WTC11 (cell line): ENCODE measurements at regions not wholly inside any gene's neighbourhood (a gene's known extent, or its start where the extent isn't known, plus 50 kb on each side); places are given as distances from the start of the nearest gene placed in this dataset.

Experiments used
- ATAC-seq: fragments of 200-7000 bp; cut with Tn5 transposase; 2 replicates; pipeline ENCODE4 v1.10.0; 2021; ENCODE audit warnings: mild to moderate bottlenecking, moderate library complexity
- CTCF ChIA-PET: fragments of 300-600 bp; sonication (Branson Sonifier 250); formaldehyde crosslinking; loops from one replicate; lab custom pipeline; 2021; ENCODE audit warnings: antibody characterized with exemption; lab: Charles Lee
- POLR2A ChIA-PET: fragments of 350-600 bp; sonication (Branson Sonifier 250); formaldehyde crosslinking; loops from one replicate; lab custom pipeline; 2021; ENCODE audit warnings: antibody characterized with exemption; lab: Charles Lee
- DNase-seq: peaks from one replicate; pipeline ENCODE4 v3.0.0; 2021; ENCODE audit warnings: low spot score
- H3K27ac Mint-ChIP-seq: 2 replicates; pipeline ENCODE4 v1.8.0; 2021; ENCODE audit warnings: mixed read lengths
- H3K27me3 Mint-ChIP-seq: 2 replicates; pipeline ENCODE4 v1.8.0; 2021; ENCODE audit warnings: low read depth, mild to moderate bottlenecking, moderate library complexity, mixed read lengths
- H3K36me3 Mint-ChIP-seq: 2 replicates; pipeline ENCODE4 v1.8.0; 2021; ENCODE audit warnings: mixed read lengths
- H3K4me1 Mint-ChIP-seq: 2 replicates; pipeline ENCODE4 v1.8.0; 2022; ENCODE audit warnings: mixed read lengths
- H3K4me3 Mint-ChIP-seq: 2 replicates; pipeline ENCODE4 v1.8.0; 2021; ENCODE audit warnings: mild to moderate bottlenecking, moderate library complexity, mixed read lengths
- H3K9me3 Mint-ChIP-seq: 2 replicates; pipeline ENCODE4 v1.8.0; 2021; ENCODE audit warnings: mixed read lengths
- ESRRA ChIP-seq: sonication (generic); formaldehyde crosslinking; IDR thresholded peaks from 2 replicates; pipeline ENCODE4 v1.8.1; 2022; ENCODE audit warnings: mild to moderate bottlenecking, missing genetic modification reagents, borderline replicate concordance
- JAZF1 ChIP-seq: fragments of 250-450 bp; sonication (Bioruptor Pico); IDR thresholded peaks from 2 replicates; pipeline ENCODE4 v1.9.0; 2021; ENCODE audit warnings: moderate library complexity, mild to moderate bottlenecking, inconsistent platforms
- JUN ChIP-seq: sonication (generic); formaldehyde crosslinking; IDR thresholded peaks from 2 replicates; pipeline ENCODE4 v1.8.0; 2023; ENCODE audit warnings: mild to moderate bottlenecking, missing genetic modification reagents
- NR1H2 ChIP-seq: sonication (generic); formaldehyde crosslinking; IDR thresholded peaks from 2 replicates; pipeline ENCODE4 v1.9.0; 2021; ENCODE audit warnings: mild to moderate bottlenecking, moderate library complexity, missing genetic modification reagents
- NR2C2 ChIP-seq: sonication (generic); formaldehyde crosslinking; IDR thresholded peaks from 2 replicates; pipeline ENCODE4 v1.8.0; 2022; ENCODE audit warnings: mild to moderate bottlenecking, missing genetic modification reagents
- SMAD3 ChIP-seq: sonication (generic); formaldehyde crosslinking; IDR thresholded peaks from 2 replicates; pipeline ENCODE4 v1.8.0; 2022; ENCODE audit warnings: missing genetic modification reagents, mild to moderate bottlenecking, borderline replicate concordance
- SP1 ChIP-seq: sonication (generic); formaldehyde crosslinking; conservative IDR thresholded peaks from 2 replicates; pipeline ENCODE4 v1.8.1; 2022; ENCODE audit warnings: missing genetic modification reagents
- TCF7 ChIP-seq: sonication (generic); formaldehyde crosslinking; IDR thresholded peaks from 2 replicates; pipeline ENCODE4 v1.8.0; 2022; ENCODE audit warnings: mild to moderate bottlenecking, low read depth, missing genetic modification reagents, moderate library complexity
- ZNF138 ChIP-seq: sonication (generic); formaldehyde crosslinking; conservative IDR thresholded peaks from 2 replicates; pipeline ENCODE4 v1.8.1; 2022; ENCODE audit warnings: mild to moderate bottlenecking, moderate library complexity, missing genetic modification reagents
- TF ChIP-seq, protein P1 (sequence below): sonication (generic); formaldehyde crosslinking; IDR thresholded peaks from 2 replicates; pipeline ENCODE4 v1.8.1; 2023; ENCODE audit warnings: mild to moderate bottlenecking, moderate library complexity, missing genetic modification reagents
- TF ChIP-seq, protein P2 (sequence below): sonication (generic); formaldehyde crosslinking; IDR thresholded peaks from 2 replicates; pipeline ENCODE4 v1.8.1; 2023; ENCODE audit warnings: mild to moderate bottlenecking, missing genetic modification reagents
- TF ChIP-seq, protein P3 (sequence below): sonication (generic); formaldehyde crosslinking; IDR thresholded peaks from 2 replicates; pipeline ENCODE4 v1.8.1; 2023; ENCODE audit warnings: mild to moderate bottlenecking, missing genetic modification reagents
- TF ChIP-seq, protein P4 (sequence below): sonication (generic); formaldehyde crosslinking; IDR thresholded peaks from 2 replicates; pipeline ENCODE4 v1.8.1; 2022; ENCODE audit warnings: mild to moderate bottlenecking, missing genetic modification reagents, moderate library complexity, borderline replicate concordance
- TF ChIP-seq, protein P5 (sequence below): sonication (generic); formaldehyde crosslinking; IDR thresholded peaks from 2 replicates; pipeline ENCODE4 v1.8.1; 2022; ENCODE audit warnings: mild to moderate bottlenecking, moderate library complexity, missing genetic modification reagents
- TF ChIP-seq, protein P6 (sequence below): sonication (generic); formaldehyde crosslinking; IDR thresholded peaks from 2 replicates; pipeline ENCODE4 v1.8.0; 2022; ENCODE audit warnings: mild to moderate bottlenecking, missing genetic modification reagents

DNA sequence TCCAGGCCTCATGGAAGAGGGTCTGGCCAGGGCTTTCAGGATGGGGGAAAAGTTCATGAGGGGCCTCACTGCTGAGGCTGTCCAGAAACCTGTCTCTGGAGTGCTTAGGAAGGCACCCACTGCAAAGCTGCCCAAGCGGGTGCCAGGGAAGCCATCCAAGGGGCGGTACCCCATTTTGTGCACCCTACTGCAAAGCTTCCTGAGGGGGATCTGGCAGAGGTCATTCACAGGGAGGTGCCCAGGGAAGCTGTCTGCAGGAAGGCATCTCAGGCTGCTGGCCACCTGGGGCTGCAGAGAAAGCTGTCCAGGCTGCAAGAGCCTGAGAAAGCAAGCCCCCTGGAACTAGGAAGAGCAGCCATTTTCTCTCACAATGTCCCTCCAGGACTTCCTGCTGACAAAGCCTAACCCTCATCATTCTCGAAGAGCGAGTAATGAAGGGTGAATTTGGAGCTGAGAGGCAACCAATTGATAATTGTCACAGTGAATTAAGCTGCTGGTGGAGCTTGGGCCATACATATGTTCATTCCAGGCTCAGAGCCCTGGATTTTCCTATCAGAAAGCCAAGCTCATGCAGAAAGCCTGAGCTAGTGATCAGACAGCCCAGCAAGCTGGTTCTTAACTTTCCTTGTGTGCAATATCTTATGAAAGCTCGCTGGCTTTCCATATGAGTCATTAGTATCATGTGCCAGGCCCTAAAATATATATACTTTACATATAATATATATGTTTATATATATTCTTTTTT, 62.2 kb upstream of the SLC22A16 start:
- peaks cover 5% of the 10 kb centered on the region for H3K27me3 Mint-ChIP-seq
- no peak overlapping the region for H3K27ac Mint-ChIP-seq
- no peak for DNase-seq

DNA sequence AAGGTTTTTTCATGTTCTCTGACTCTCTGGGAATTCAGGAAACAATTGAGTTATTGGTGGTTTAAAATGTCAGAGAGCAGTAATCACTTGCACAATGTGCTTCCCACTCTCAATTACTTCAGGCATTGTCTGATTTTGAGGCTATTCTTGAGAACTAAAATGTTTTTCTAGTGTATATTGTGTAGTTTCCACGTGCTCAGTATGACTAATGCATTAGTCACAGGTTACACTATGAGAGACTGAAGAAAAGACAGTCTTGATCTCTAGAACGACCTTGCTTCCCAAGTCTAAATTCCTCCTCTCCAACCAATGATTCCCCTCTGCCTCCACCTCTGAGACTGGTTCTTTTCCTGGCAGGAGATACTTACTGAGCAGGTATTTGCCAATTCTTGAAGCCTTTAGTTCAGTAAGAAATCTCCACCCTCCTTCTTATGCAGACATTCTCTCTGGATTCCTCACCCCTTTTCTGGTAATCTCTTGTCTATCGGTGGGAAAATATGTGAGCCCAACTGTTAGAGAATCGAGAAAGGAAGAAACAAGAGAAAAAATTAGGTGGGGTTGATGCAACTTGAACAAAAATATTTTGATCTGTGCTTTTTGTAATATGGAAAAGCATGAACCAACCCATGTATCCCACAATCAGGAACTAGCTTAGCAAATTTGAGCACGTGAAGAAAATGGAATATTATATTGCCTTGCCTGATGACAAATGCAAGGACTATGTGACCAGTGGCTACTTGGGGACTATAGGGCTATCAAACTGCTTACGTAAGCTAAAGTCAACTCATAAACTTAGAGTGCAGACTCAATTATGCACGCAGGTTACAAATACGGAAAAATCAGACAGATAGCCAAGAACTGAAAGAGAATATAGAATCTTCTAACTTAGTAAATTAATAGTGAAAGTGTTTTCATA, 61.1 kb upstream of the SLC22A16 start:
- H3K36me3 Mint-ChIP-seq: peaks cover 6% of the 10 kb centered on the region
- ATAC-seq: no peak
- POLR2A ChIA-PET: no interaction called here
- TF ChIP-seq SMAD3 (CRISPR knock-in tag) (no peak), ESRRA (no peak), JUN (CRISPR knock-in tag) (no peak), ZNF138 (CRISPR knock-in tag) (no peak), TCF7 (CRISPR knock-in tag) (no peak), NR1H2 (CRISPR knock-in tag) (no peak), JAZF1 (CRISPR knock-in tag) (no peak)
- TF ChIP-seq, protein P1, sequence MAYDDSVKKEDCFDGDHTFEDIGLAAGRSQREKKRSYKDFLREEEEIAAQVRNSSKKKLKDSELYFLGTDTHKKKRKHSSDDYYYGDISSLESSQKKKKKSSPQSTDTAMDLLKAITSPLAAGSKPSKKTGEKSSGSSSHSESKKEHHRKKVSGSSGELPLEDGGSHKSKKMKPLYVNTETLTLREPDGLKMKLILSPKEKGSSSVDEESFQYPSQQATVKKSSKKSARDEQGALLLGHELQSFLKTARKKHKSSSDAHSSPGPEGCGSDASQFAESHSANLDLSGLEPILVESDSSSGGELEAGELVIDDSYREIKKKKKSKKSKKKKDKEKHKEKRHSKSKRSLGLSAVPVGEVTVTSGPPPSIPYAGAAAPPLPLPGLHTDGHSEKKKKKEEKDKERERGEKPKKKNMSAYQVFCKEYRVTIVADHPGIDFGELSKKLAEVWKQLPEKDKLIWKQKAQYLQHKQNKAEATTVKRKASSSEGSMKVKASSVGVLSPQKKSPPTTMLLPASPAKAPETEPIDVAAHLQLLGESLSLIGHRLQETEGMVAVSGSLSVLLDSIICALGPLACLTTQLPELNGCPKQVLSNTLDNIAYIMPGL (CRISPR knock-in tag): no peak
- TF ChIP-seq, protein P2, sequence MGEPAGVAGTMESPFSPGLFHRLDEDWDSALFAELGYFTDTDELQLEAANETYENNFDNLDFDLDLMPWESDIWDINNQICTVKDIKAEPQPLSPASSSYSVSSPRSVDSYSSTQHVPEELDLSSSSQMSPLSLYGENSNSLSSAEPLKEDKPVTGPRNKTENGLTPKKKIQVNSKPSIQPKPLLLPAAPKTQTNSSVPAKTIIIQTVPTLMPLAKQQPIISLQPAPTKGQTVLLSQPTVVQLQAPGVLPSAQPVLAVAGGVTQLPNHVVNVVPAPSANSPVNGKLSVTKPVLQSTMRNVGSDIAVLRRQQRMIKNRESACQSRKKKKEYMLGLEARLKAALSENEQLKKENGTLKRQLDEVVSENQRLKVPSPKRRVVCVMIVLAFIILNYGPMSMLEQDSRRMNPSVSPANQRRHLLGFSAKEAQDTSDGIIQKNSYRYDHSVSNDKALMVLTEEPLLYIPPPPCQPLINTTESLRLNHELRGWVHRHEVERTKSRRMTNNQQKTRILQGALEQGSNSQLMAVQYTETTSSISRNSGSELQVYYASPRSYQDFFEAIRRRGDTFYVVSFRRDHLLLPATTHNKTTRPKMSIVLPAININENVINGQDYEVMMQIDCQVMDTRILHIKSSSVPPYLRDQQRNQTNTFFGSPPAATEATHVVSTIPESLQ (CRISPR knock-in tag): no peak
- TF ChIP-seq, protein P3, sequence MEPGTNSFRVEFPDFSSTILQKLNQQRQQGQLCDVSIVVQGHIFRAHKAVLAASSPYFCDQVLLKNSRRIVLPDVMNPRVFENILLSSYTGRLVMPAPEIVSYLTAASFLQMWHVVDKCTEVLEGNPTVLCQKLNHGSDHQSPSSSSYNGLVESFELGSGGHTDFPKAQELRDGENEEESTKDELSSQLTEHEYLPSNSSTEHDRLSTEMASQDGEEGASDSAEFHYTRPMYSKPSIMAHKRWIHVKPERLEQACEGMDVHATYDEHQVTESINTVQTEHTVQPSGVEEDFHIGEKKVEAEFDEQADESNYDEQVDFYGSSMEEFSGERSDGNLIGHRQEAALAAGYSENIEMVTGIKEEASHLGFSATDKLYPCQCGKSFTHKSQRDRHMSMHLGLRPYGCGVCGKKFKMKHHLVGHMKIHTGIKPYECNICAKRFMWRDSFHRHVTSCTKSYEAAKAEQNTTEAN (CRISPR knock-in tag): no peak
- TF ChIP-seq, protein P4, sequence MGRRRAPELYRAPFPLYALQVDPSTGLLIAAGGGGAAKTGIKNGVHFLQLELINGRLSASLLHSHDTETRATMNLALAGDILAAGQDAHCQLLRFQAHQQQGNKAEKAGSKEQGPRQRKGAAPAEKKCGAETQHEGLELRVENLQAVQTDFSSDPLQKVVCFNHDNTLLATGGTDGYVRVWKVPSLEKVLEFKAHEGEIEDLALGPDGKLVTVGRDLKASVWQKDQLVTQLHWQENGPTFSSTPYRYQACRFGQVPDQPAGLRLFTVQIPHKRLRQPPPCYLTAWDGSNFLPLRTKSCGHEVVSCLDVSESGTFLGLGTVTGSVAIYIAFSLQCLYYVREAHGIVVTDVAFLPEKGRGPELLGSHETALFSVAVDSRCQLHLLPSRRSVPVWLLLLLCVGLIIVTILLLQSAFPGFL (CRISPR knock-in tag): no peak

More for the DNA sequence above, 62.2 kb upstream of the SLC22A16 start:
- peaks cover 29% of the 10 kb centered on the region for H3K9me3 Mint-ChIP-seq
- ChIA-PET POLR2A (no interaction called here), CTCF (interaction anchor here (1.4 kb wide), 1 partner anchor 21 kb away, joined by 3 read pairs; no protein-coding TSS in a partner anchor)
- H3K4me1 Mint-ChIP-seq: peaks cover 5% of the 10 kb centered on the region; the same call in 1 of the 2 replicates
- no peak for ATAC-seq
- TF ChIP-seq SP1 (CRISPR knock-in tag) (no peak), SMAD3 (CRISPR knock-in tag) (no peak), ESRRA (no peak), NR2C2 (no peak)
- TF ChIP-seq, protein P4 (CRISPR knock-in tag): no peak
- TF ChIP-seq, protein P5, sequence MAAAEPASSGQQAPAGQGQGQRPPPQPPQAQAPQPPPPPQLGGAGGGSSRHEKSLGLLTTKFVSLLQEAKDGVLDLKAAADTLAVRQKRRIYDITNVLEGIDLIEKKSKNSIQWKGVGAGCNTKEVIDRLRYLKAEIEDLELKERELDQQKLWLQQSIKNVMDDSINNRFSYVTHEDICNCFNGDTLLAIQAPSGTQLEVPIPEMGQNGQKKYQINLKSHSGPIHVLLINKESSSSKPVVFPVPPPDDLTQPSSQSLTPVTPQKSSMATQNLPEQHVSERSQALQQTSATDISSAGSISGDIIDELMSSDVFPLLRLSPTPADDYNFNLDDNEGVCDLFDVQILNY (CRISPR knock-in tag): no peak
- TF ChIP-seq, protein P6, sequence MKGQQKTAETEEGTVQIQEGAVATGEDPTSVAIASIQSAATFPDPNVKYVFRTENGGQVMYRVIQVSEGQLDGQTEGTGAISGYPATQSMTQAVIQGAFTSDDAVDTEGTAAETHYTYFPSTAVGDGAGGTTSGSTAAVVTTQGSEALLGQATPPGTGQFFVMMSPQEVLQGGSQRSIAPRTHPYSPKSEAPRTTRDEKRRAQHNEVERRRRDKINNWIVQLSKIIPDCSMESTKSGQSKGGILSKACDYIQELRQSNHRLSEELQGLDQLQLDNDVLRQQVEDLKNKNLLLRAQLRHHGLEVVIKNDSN (CRISPR knock-in tag): no peak
- TF ChIP-seq, protein P2 (CRISPR knock-in tag): no peak
- peaks cover 6% of the 10 kb centered on the region for H3K36me3 Mint-ChIP-seq
- H3K4me3 Mint-ChIP-seq: no peak overlapping the region

More for the DNA sequence above, 61.1 kb upstream of the SLC22A16 start:
- no peak overlapping the region for H3K27ac Mint-ChIP-seq
- H3K4me1 Mint-ChIP-seq: peaks cover 2% of the 10 kb centered on the region; the same call in 1 of the 2 replicates
- DNase-seq: no peak
- peaks cover 29% of the 10 kb centered on the region for H3K9me3 Mint-ChIP-seq
- CTCF ChIA-PET: interaction anchor here (0.8 to 1.4 kb wide), 2 partner anchors 19 to 46 kb away, joined by 3 to 4 read pairs; no protein-coding TSS in a partner anchor
- H3K4me3 Mint-ChIP-seq: no peak overlapping the region
- H3K27me3 Mint-ChIP-seq: peaks cover 5% of the 10 kb centered on the region
